K562 (cell line): ENCODE measurements at regions not wholly inside any gene's neighbourhood (a gene's known extent, or its start where the extent isn't known, plus 50 kb on each side); places are given as distances from the start of the nearest gene placed in this dataset.
A peak's percentile ranks its signal among the peaks of the same experiment; 100 is the strongest.

ENCODE experiments used
- ADNP ChIP-seq: fragments of 200-800 bp; sonication (Bioruptor generic); IDR thresholded peaks from 2 replicates; pipeline ENCODE4 v1.6.1; 2016; ENCODE audit warnings: missing genetic modification characterization, missing compliant biosample characterization
- BCLAF1 ChIP-seq, 2 experiments: fragments of 450-650 bp in 1 of 2; IDR thresholded peaks; 2 replicates each; pipeline ENCODE4 v1.6.1; 2011 to 2017; ENCODE audit warnings: low read depth in 2 of 2, antibody characterized with exemption in 1 of 2, borderline replicate concordance in 1 of 2, low read length in 1 of 2, mild to moderate bottlenecking in 1 of 2, mixed read lengths in 1 of 2; ENCODE audit not compliant: control insufficient read depth in 1 of 2
- EP300 ChIP-seq: IDR thresholded peaks from 2 replicates; pipeline ENCODE4 v1.6.1; 2012; ENCODE audit warnings: low read length, improper control_type of control experiment
- NCOR1 ChIP-seq: fragments of 450-650 bp; IDR thresholded peaks from 2 replicates; pipeline ENCODE4 v1.6.1; 2016; ENCODE audit warnings: mild to moderate bottlenecking, moderate library complexity
- NFATC3 ChIP-seq: fragments of 450-650 bp; IDR thresholded peaks from 2 replicates; pipeline ENCODE4 v1.6.1; 2017; ENCODE audit warnings: mild to moderate bottlenecking
- NFIC ChIP-seq: fragments of 450-650 bp; IDR thresholded peaks from 2 replicates; pipeline ENCODE4 v1.6.1; 2017; ENCODE audit warnings: mild to moderate bottlenecking, inconsistent platforms
- NR2C1 ChIP-seq, 2 experiments: fragments of 450-650 bp; IDR thresholded peaks; 2 replicates each; pipeline ENCODE4 v1.6.1; 2017; ENCODE audit warnings: mild to moderate bottlenecking in 2 of 2, antibody characterized with exemption in 1 of 2, inconsistent platforms in 1 of 2, missing compliant biosample characterization in 1 of 2, missing genetic modification characterization in 1 of 2
- PHB ChIP-seq: fragments of 250-450 bp; sonication (Bioruptor Pico); IDR thresholded peaks from 2 replicates; pipeline ENCODE4 v1.5.0; 2021
- RBM25 ChIP-seq: fragments of 200-400 bp; formaldehyde crosslinking; IDR thresholded peaks from 2 replicates; pipeline ENCODE4 v1.6.1; 2018; ENCODE audit warnings: low read length, low read depth, moderate library complexity; ENCODE audit not compliant: severe bottlenecking
- XRCC5 ChIP-seq: fragments of 200-400 bp; formaldehyde crosslinking; IDR thresholded peaks from 2 replicates; pipeline ENCODE4 v1.6.1; 2017; ENCODE audit warnings: low read depth, mild to moderate bottlenecking, low read length
- ZBTB40 ChIP-seq, 2 experiments: fragments of 450-650 bp in 1 of 2; sonication (generic) in 1 of 2; formaldehyde crosslinking in 1 of 2; IDR thresholded peaks; 2 replicates each; pipeline versions ENCODE4 v1.7.1 to v1.9.0; 2016 to 2022; ENCODE audit warnings: inconsistent platforms in 1 of 2, mild to moderate bottlenecking in 1 of 2, missing genetic modification reagents in 1 of 2
- ZNF224 ChIP-seq: sonication (generic); formaldehyde crosslinking; IDR thresholded peaks from 2 replicates; pipeline ENCODE4 v1.8.0; 2022; ENCODE audit warnings: mild to moderate bottlenecking, missing genetic modification reagents
- ZNF280A ChIP-seq: fragments of 450-650 bp; IDR thresholded peaks from 2 replicates; pipeline ENCODE4 v1.6.1; 2018; ENCODE audit warnings: mild to moderate bottlenecking, low read depth; ENCODE audit not compliant: partially characterized antibody
- ZNF444 ChIP-seq: fragments of 250-450 bp; sonication (Bioruptor Pico); IDR thresholded peaks from 2 replicates; pipeline ENCODE4 v1.4.0; 2020; ENCODE audit warnings: mild to moderate bottlenecking, moderate library complexity

GRCh38 chr6:27568226-27568897, 95.5 kb upstream of the ZNF184 start (continued):
- no peak for TF ChIP-seq ZBTB40 (IDR thresholded peaks at IDR 0.05)
- TF ChIP-seq ZBTB40 (CRISPR knock-in tag; IDR thresholded peaks at IDR 0.05), result no peak
- TF ChIP-seq RBM25, result no peak
- no peak for TF ChIP-seq ZNF280A
- no peak for TF ChIP-seq BCLAF1 (IDR thresholded peaks at IDR 0.05; ENCODE audit: borderline replicate concordance in 1 of 2, control insufficient read depth in 1 of 2, low read depth in 2 of 2, low read length in 1 of 2)
- TF ChIP-seq ZNF444 (CRISPR knock-in tag), result no peak
- no peak for TF ChIP-seq XRCC5
- TF ChIP-seq ZNF224 (CRISPR knock-in tag), result no peak
- no peak for TF ChIP-seq NFIC
- 0 out of 2 replicates have a peak, but pooled peaks have one; percentile 11 for TF ChIP-seq NR2C1 (IDR thresholded peaks at IDR 0.05)
- 0 out of 2 replicates have a peak, but pooled peaks have one; percentile 12 for TF ChIP-seq NR2C1 (tag; IDR thresholded peaks at IDR 0.05)
- no peak for TF ChIP-seq PHB (CRISPR knock-in tag)
- TF ChIP-seq EP300, result no peak
- peak; percentile 16; the same call in 1 of the 2 replicates for TF ChIP-seq NCOR1
- TF ChIP-seq NFATC3, result no peak
- no peak; the same call in 1 of the 2 replicates for TF ChIP-seq ADNP
